Cardiac fibroblast (primary cell): ENCODE measurements at regions not wholly inside any gene's neighbourhood (a gene's known extent, or its start where the extent isn't known, plus 50 kb on each side); places are given as distances from the start of the nearest gene placed in this dataset.

Experiments used
- DNase-seq, 2 donors: peaks; one replicate each; pipeline versions ENCODE4 v3.0.0 to v3.0.0-alpha.2; 2010; ENCODE audit warnings: low read depth in 2 of 2
- H3K4me3 ChIP-seq, 2 donors: replicated peaks in 1 of 2; 1 replicate in 1 of 2; 2 replicates in 1 of 2; pipeline ENCODE4 v1.5.1; 2011; ENCODE audit warnings: low read depth in 2 of 2, low read length in 2 of 2, mild to moderate bottlenecking in 2 of 2, moderate library complexity in 1 of 2
- TF ChIP-seq, protein P1 (sequence below): IDR thresholded peaks from one replicate; pipeline ENCODE4 v1.5.1; 2011; ENCODE audit warnings: low read depth, mild to moderate bottlenecking, low read length, inconsistent platforms

DNA sequence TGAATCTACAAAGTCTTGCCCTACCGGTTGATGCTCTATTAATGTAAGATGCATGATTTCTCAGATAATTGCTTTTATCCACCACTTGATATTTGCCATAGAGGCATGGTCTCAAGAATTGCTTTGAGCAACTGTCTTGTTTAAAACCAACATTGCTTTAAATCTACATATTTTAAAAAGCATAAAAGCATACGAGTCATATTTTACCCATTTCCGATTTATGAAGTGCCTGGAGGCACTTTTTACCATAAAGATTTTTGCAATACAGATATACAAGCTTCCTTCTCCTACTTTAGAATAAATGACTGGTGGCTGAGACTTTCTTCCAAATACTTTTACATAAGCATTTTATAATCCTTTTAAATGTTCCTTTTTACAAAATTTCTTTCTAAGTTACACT is 517.6 kb downstream of the TXNL1 start:
- H3K4me3 ChIP-seq: no peak overlapping the region
- TF ChIP-seq, protein P1, sequence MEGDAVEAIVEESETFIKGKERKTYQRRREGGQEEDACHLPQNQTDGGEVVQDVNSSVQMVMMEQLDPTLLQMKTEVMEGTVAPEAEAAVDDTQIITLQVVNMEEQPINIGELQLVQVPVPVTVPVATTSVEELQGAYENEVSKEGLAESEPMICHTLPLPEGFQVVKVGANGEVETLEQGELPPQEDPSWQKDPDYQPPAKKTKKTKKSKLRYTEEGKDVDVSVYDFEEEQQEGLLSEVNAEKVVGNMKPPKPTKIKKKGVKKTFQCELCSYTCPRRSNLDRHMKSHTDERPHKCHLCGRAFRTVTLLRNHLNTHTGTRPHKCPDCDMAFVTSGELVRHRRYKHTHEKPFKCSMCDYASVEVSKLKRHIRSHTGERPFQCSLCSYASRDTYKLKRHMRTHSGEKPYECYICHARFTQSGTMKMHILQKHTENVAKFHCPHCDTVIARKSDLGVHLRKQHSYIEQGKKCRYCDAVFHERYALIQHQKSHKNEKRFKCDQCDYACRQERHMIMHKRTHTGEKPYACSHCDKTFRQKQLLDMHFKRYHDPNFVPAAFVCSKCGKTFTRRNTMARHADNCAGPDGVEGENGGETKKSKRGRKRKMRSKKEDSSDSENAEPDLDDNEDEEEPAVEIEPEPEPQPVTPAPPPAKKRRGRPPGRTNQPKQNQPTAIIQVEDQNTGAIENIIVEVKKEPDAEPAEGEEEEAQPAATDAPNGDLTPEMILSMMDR: no peak
- DNase-seq: no peak

DNA sequence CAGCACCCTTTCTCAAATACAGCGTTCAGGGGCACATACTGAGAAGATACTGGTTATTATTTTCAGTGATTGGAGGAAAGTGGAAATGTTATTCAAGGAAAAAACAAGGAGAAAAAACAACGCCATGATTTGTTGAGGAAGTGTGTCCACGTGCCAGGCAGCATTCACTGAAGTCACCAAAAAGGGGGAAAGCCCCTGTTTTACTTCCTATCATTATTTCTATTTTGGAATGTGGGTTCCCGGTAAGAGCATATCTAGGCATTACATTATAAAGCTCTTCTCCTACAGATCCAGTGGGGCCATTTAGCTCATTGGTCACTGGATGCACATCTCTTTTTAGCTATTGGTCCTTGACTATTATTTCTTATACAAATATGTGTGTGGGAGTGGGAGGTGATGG is 518.7 kb downstream of the TXNL1 start:
- TF ChIP-seq, protein P1: no peak
- H3K4me3 ChIP-seq: no peak overlapping the region
- no peak for DNase-seq

DNA sequence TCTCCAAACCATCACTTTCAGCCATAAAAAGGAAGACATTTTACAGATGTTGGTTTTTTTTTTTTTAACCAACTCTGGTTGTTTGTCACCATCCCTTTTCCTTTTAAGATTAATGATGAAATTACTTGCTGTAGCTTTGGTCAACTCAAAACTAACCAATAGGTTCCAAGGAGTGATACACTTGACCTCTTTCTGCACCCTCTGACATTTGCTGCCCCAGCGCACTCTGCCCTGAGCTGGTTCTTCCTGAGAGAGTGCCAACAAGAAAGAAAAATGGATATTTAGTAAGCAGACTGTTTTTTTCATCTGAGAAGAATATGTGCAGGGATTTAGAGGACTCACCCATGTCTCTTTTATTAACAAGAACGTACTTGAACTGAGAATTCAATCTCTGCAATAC is 520.0 kb downstream of the TXNL1 start:
- DNase-seq: no peak
- no peak overlapping the region for H3K4me3 ChIP-seq
- TF ChIP-seq, protein P1: no peak

DNA sequence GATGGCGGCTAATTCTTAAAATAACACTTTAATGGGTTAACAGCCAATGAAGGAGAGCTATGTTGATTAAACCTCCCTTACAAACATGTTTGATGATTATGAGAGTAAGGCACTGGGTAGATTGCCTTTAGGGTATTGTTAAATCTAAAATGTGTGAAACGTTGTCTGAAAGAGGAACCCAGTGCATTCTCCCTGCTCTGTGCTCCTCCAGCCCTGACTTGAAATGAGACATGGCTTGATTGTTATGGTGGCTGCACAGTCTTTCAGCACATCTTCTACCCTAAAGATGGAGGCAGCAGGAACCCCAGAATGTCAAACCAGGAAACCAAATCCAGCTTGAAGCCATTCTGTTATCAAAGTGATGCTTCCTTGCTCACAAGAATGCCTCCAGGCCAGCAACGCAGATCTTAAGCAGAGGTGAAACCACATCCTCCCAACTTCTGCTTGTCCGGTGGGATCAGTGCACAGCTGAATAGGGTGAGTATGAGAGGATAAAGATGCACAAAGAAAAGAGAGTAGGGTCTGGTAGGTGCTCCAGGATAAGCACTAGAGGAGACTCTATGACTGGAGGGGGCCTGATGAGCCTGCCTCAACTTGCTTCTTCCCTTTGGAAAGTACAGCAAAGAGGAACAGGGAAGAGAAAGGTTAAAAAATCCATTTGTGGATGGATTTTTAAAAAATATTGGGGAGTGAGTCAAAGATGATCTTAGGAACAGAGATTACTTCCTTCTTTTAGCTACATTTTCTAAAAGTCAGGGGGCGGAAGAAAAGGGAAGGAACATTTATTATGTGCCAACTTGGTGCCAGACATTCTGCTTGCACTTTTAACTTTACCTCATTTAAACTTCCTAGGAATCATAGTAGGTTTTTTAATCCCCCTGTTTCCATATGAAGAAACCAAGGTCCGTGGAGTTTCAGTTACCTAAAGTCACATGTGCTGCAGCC is 523.0 kb downstream of the TXNL1 start:
- DNase-seq: no peak

DNA sequence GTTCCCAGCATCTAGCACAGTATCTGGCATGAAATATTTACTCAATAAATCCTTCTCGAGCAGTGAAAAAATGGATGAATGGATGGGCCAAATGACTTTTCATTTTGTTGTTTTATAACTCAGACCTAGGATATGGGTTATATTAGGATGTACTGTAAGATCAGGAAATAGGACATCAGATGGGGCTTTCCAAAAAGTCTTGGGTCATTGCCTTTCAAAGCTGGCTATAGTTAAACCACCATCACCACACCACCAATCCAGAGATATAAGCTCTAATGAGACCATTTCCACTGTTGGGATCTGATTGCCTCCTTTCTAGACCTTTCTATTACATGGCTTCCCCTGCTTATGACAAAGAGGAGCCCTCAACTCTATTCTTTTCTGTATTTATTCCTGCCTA is 525.0 kb upstream of the TCF4 start:
- TF ChIP-seq, protein P1: no peak
- no peak for DNase-seq
- H3K4me3 ChIP-seq: no peak overlapping the region

More for the DNA sequence above, 523.0 kb downstream of the TXNL1 start:
- no peak overlapping the region for H3K4me3 ChIP-seq
- TF ChIP-seq, protein P1: no peak

DNA sequence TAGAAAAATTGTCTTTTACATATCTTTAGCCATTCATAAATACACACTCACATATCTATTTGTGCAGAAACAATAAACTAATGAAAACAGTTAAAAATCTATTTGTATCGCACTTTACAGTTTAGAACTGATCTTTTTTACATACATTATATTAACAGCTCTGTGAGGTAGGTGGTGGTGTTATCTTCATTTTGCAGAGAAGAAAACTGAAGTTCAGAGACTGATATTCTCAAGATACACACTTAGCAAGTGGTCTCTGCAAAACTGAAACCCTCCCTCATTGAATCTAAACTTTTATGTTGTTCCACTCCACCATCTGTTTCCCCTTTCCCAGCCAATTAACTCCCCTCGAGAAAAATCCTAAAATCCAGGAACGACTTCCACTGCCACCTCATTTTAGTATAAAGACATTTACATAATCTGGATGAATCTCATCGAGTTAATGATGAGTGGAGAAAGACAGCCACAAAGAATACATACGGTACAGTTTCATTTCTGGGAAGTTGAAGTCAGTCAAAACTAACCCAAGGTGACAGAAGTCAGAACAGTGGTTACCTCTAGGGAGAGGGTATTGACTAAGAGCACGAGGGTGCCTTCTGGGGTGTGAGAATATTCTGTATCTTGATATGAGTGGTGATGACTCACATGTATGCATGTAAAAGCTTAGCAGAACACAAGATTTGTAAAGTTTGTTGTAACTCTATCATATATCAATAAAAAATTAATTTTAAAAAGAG is 524.2 kb upstream of the TCF4 start:
- no peak overlapping the region for H3K4me3 ChIP-seq
- TF ChIP-seq, protein P1: no peak
- peak; percentile 18 to 56 for DNase-seq
